Gastrocnemius medialis (tissue), 4 donors: ENCODE measurements at regions not wholly inside any gene's neighbourhood (a gene's known extent, or its start where the extent isn't known, plus 50 kb on each side); places are given as distances from the start of the nearest gene placed in this dataset.

Experiments used
- CTCF ChIP-seq, 5 experiments: fragments of 450-650 bp in 3 of 5; fragments of 200-600 bp in 2 of 5; sonication (generic) in 2 of 5; IDR thresholded peaks in 4 of 5; conservative IDR thresholded peaks in 1 of 5; 1 replicate in 4 of 5; 2 replicates in 1 of 5; pipeline ENCODE4 v1.5.1; 2016 to 2019; ENCODE audit warnings: antibody characterized with exemption in 5 of 5, mild to moderate bottlenecking in 3 of 5, moderate library complexity in 3 of 5
- POLR2A ChIP-seq, 2 donors: fragments of 450-650 bp; IDR thresholded peaks; one replicate each; pipeline ENCODE4 v1.6.1; 2017; ENCODE audit warnings: antibody characterized with exemption in 2 of 2, mild to moderate bottlenecking in 2 of 2, moderate library complexity in 2 of 2

- TF ChIP-seq CTCF (IDR thresholded peaks at IDR 0.05 in 4 of 5, conservative IDR thresholded peaks at IDR 0.05 in 1 of 5) (no peak), POLR2A (IDR thresholded peaks at IDR 0.05) (no peak)
These were observed 50.8 kb upstream of the NUDT10 start for GRCh38 chrX:51281758-51282318.
